HCT116 (cell line): ENCODE measurements at regions not wholly inside any gene's neighbourhood (a gene's known extent, or its start where the extent isn't known, plus 50 kb on each side); places are given as distances from the start of the nearest gene placed in this dataset.
"Not testable (repeated sequence)": the region's sequence is repeated elsewhere in the genome, so short reads cannot be mapped to it uniquely, and the experiment has no call there.

Source experiments
- ATAC-seq: fragments of 200-7000 bp; cut with Tn5 transposase; 2 replicates; pipeline ENCODE4 v1.9.1; 2020; ENCODE audit warnings: mild to moderate bottlenecking, moderate library complexity
- BruUV-seq: library from RNA; stranded (reverse); fragments of 400-500 nt; replicated peaks from 2 replicates; lab custom pipeline; 2021; lab: Mats Ljungman, UMichigan
- CTCF ChIA-PET: fragments of 300-600 bp; sonication (Branson Sonifier 250); formaldehyde crosslinking; loops from one replicate; lab custom pipeline; 2021; ENCODE audit warnings: antibody characterized with exemption; lab: Charles Lee
- POLR2A ChIA-PET: fragments of 300-600, 350-600 bp; sonication (Branson Sonifier 250); formaldehyde crosslinking; loops from one replicate; lab custom pipeline; 2021; ENCODE audit warnings: antibody characterized with exemption; lab: Charles Lee
- RAD21 ChIA-PET, 2 experiments: fragments of 300-600 bp; sonication (Branson Sonifier 250); formaldehyde crosslinking; loops; one replicate each; lab custom pipeline; 2023; ENCODE audit warnings: low total read pairs in 2 of 2; ENCODE audit not compliant: uncharacterized antibody in 2 of 2, unreplicated experiment in 2 of 2, low non-redundant PET in 1 of 2; lab: Charles Lee
- DNase-seq: peaks from one replicate; pipeline ENCODE4 v3.0.0-alpha.2; 2010; ENCODE audit warnings: low read depth, low spot score
- H2AFZ ChIP-seq: fragments of 200-600 bp; shearing (Covaris generic), sonication (generic); 2 replicates; pipeline ENCODE4 v1.6.1; 2017; ENCODE audit warnings: low read depth, mixed run types, mixed read lengths, antibody characterized with exemption, low read length; ENCODE audit not compliant: poor library complexity, severe bottlenecking
- H3K27ac ChIP-seq: 2 replicates; pipeline ENCODE4 v1.5.1; 2012; ENCODE audit warnings: low read depth, low read length
- H3K27me3 ChIP-seq: fragments of 200-600 bp; sonication (generic); 2 replicates; pipeline ENCODE4 v1.6.1; 2016; ENCODE audit warnings: mixed run types, low read length, mixed read lengths; ENCODE audit not compliant: insufficient read depth
- H3K36me3 ChIP-seq, 2 experiments: fragments of 200-500 bp in 1 of 2; fragments of 200-600 bp in 1 of 2; sonication (Bioruptor generic) in 1 of 2; sonication (generic) in 1 of 2; 2 replicates each; pipeline versions ENCODE4 v1.5.1 to v1.6.1; 2014 to 2016; ENCODE audit warnings: low read length in 2 of 2, inconsistent platforms in 1 of 2, mixed read lengths in 1 of 2, mixed run types in 1 of 2; ENCODE audit not compliant: insufficient read depth in 2 of 2, control insufficient read depth in 1 of 2
- H3K4me1 ChIP-seq, 2 experiments: fragments of 200-600 bp in 1 of 2; sonication (generic) in 1 of 2; 2 replicates each; pipeline versions ENCODE4 v1.5.1 to v1.6.1; 2012 to 2017; ENCODE audit warnings: low read length in 2 of 2, inconsistent platforms in 1 of 2, mild to moderate bottlenecking in 1 of 2, mixed read lengths in 1 of 2, mixed run types in 1 of 2, moderate library complexity in 1 of 2; ENCODE audit not compliant: insufficient read depth in 2 of 2, control insufficient read depth in 1 of 2
- H3K4me2 ChIP-seq: fragments of 200-600 bp; sonication (generic); 2 replicates; pipeline ENCODE4 v1.6.1; 2017; ENCODE audit warnings: mixed run types, low read length, mixed read lengths
- H3K4me3 ChIP-seq, 2 experiments: fragments of 200-600 bp in 1 of 2; sonication (generic) in 1 of 2; replicated peaks in 1 of 2; 2 replicates each; pipeline ENCODE4 v1.5.1; 2011 to 2016; ENCODE audit warnings: low read length in 2 of 2, control low read depth in 1 of 2, low read depth in 1 of 2, mild to moderate bottlenecking in 1 of 2, mixed read lengths in 1 of 2, mixed run types in 1 of 2
- H3K79me2 ChIP-seq: fragments of 200-600 bp; sonication (generic); 2 replicates; pipeline ENCODE4 v1.6.1; 2017; ENCODE audit warnings: mild to moderate bottlenecking, mixed run types, low read length, moderate library complexity, mixed read lengths; ENCODE audit not compliant: insufficient read depth
- H3K9ac ChIP-seq: fragments of 200-600 bp; sonication (generic); 2 replicates; pipeline ENCODE4 v1.6.1; 2016; ENCODE audit warnings: low read length, mixed read lengths
- H3K9me2 ChIP-seq: fragments of 200-600 bp; sonication (generic), shearing (Covaris generic); 2 replicates; pipeline ENCODE4 v1.6.1; 2017; ENCODE audit warnings: mixed run types, mild to moderate bottlenecking, moderate library complexity; ENCODE audit not compliant: insufficient read depth
- H3K9me3 ChIP-seq, 2 experiments: fragments of 200-500 bp in 1 of 2; fragments of 200-600 bp in 1 of 2; sonication (Bioruptor generic) in 1 of 2; sonication (generic) in 1 of 2; 2 replicates each; pipeline ENCODE4 v1.6.1; 2014 to 2017; ENCODE audit warnings: low read length in 2 of 2, mixed read lengths in 2 of 2, inconsistent platforms in 1 of 2, low read depth in 1 of 2, mild to moderate bottlenecking in 1 of 2, mixed run types in 1 of 2, moderate library complexity in 1 of 2; ENCODE audit not compliant: control insufficient read depth in 1 of 2, insufficient read depth in 1 of 2
- H4K20me1 ChIP-seq: fragments of 200-600 bp; sonication (generic), shearing (Covaris generic); 2 replicates; pipeline ENCODE4 v1.6.1; 2017; ENCODE audit warnings: mixed run types, mild to moderate bottlenecking, moderate library complexity; ENCODE audit not compliant: insufficient read depth
- ELF1 ChIP-seq: IDR thresholded peaks from 2 replicates; pipeline ENCODE4 v1.6.1; 2012; ENCODE audit warnings: low read depth, borderline replicate concordance
- POLR2A ChIP-seq: IDR thresholded peaks from 2 replicates; pipeline ENCODE4 v1.7.0; 2011; ENCODE audit warnings: borderline replicate concordance; ENCODE audit not compliant: insufficient read depth, insufficient read length; ENCODE audit errors: extremely low read depth
- YY1 ChIP-seq: IDR thresholded peaks from 2 replicates; pipeline ENCODE4 v1.6.1; 2011; ENCODE audit warnings: low read length, low read depth, moderate library complexity, mild to moderate bottlenecking; ENCODE audit not compliant: insufficient replicate concordance; ENCODE audit errors: extremely low read depth
- intact Hi-C: fragments of 100-400 bp; cut with micrococcal nuclease; formaldehyde crosslinking; loops from 2 replicates; pipeline ENCODE4 v1.10.0; 2022
- TF ChIP-seq, protein P1 (sequence below): IDR thresholded peaks from 2 replicates; pipeline ENCODE4 v1.6.1; 2012
- TF ChIP-seq, protein P2 (sequence below): IDR thresholded peaks from 2 replicates; pipeline ENCODE4 v1.6.1; 2011; ENCODE audit warnings: mild to moderate bottlenecking, low read length, moderate library complexity; ENCODE audit not compliant: insufficient replicate concordance; ENCODE audit errors: extremely low read depth

DNA sequence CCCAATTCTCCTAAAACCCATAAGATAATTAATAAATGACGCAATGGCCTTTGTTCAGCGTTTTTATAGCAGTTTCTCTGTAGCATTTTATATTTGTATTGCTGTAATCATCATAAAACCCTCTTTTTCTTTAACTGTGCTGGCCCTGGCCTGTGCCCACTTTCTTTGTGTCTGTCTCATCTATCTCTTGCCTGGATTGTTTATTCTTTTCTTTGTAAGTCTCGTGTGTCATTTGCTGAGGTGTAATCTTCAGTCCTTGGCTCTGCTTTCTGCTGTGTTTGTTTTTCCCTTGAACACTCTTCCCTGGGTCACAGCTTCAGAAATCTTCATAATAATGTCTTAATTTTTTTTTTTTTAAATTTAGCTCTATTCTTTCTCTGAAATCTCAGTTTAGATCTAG, 525.8 kb upstream of the LINC00305 start:
- no peak overlapping the region for H2AFZ ChIP-seq
- no peak overlapping the region for H3K4me3 ChIP-seq
- no peak for TF ChIP-seq POLR2A
- TF ChIP-seq, protein P1, sequence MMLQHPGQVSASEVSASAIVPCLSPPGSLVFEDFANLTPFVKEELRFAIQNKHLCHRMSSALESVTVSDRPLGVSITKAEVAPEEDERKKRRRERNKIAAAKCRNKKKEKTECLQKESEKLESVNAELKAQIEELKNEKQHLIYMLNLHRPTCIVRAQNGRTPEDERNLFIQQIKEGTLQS, result no peak
- TF ChIP-seq YY1, result no peak
- no peak for TF ChIP-seq ELF1
- TF ChIP-seq, protein P2, sequence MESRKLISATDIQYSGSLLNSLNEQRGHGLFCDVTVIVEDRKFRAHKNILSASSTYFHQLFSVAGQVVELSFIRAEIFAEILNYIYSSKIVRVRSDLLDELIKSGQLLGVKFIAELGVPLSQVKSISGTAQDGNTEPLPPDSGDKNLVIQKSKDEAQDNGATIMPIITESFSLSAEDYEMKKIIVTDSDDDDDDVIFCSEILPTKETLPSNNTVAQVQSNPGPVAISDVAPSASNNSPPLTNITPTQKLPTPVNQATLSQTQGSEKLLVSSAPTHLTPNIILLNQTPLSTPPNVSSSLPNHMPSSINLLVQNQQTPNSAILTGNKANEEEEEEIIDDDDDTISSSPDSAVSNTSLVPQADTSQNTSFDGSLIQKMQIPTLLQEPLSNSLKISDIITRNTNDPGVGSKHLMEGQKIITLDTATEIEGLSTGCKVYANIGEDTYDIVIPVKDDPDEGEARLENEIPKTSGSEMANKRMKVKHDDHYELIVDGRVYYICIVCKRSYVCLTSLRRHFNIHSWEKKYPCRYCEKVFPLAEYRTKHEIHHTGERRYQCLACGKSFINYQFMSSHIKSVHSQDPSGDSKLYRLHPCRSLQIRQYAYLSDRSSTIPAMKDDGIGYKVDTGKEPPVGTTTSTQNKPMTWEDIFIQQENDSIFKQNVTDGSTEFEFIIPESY, result no peak
- TF ChIP-seq, all 23 proteins: peak for 0
- Histone ChIP-seq H4K20me1 (no peaks in the 10 kb centered on the region), H3K79me2 (no peaks in the 10 kb centered on the region), H3K9ac (no peak overlapping the region), H3K36me3 (no peaks in the 10 kb centered on the region), H3K4me1 (no peaks in the 10 kb centered on the region), H3K27ac (no peak overlapping the region), H3K4me2 (no peak overlapping the region), H3K27me3 (no peaks in the 10 kb centered on the region), H3K9me2 (no peaks in the 10 kb centered on the region), H3K9me3 (peaks cover 3 to 26% of the 10 kb centered on the region in 2 experiments; a peak in 2 of 4 replicates)
- CTCF ChIA-PET, result no interaction called here
- POLR2A ChIA-PET, result no interaction called here
- BruUV-seq, result no TSS peak
- DNase-seq, result no peak
- intact Hi-C loops, result no loop called here
- RAD21 ChIA-PET, result no interaction called here
- ATAC-seq, result no peak

DNA sequence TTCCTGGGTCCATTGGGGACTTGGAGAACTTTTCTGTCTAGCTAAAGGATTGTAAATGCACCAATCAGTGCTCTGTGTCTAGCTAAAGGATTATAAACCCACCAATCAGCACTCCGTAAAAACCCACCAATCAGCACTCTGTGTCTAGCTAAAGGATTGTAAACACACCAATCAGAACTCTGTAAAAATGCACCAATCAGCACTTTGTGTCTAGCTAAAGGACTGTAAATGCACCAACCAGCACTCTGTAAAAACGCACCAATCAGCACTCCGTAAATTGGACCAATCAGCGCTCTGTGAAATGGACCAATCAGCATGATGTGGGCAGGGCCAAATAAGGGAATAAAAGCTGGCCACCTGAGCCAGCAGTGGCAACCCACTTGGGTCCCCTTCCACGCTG, 522.4 kb upstream of the LINC00305 start:
- H3K27ac ChIP-seq, H3K9ac ChIP-seq, intact Hi-C loops, H3K4me3 ChIP-seq, H3K27me3 ChIP-seq, H3K4me2 ChIP-seq, BruUV-seq, ATAC-seq, H2AFZ ChIP-seq, CTCF ChIA-PET, H3K79me2 ChIP-seq, H3K4me1 ChIP-seq, H3K36me3 ChIP-seq, RAD21 ChIA-PET, DNase-seq, POLR2A ChIA-PET, H3K9me2 ChIP-seq, H4K20me1 ChIP-seq: not testable (repeated sequence)
- peaks cover 14 to 20% of the 10 kb centered on the region in 2 experiments; a peak in 2 of 4 replicates for H3K9me3 ChIP-seq
